GM18861 (cell line): ENCODE measurements at regions not wholly inside any gene's neighbourhood (a gene's known extent, or its start where the extent isn't known, plus 50 kb on each side); places are given as distances from the start of the nearest gene placed in this dataset.

Experiments
- ATAC-seq: cut with Tn5 transposase; IDR thresholded peaks from one replicate; pipeline ENCODE4 v1.9.1; 2021; ENCODE audit not compliant: unreplicated experiment

GRCh38 chr20:52744441-52744840 is 227.7 kb upstream of the TSHZ2 start:
- ATAC-seq: no peak

- no peak for ATAC-seq
Observed at GRCh38 chr20:52738081-52738480, 234.1 kb upstream of the TSHZ2 start.

DNA sequence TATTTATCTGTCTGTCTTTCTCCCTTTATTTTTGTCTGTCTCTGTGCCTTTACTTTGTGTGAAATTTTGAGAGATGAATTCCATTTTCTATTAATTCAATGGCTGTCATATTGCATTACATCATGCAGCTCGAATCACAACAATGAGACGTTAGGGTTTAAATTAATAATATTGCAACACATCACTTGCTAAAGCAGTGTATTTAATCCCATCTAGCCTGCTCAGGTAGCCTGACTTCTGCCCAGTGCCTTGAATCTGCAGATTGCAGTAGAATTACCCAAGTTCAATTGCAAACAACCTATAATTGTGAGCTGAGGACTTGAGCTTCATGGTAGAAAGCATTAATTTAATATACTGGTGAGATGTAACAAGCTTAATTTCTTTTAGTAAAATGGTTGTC is 235.7 kb upstream of the TSHZ2 start:
- no peak for ATAC-seq

GRCh38 chr20:52731093-52731492 is 241.1 kb upstream of the TSHZ2 start:
- no peak for ATAC-seq

GRCh38 chr20:52727740-52728456 is 244.3 kb upstream of the TSHZ2 start:
- ATAC-seq: no peak

GRCh38 chr20:52724541-52724940 is 247.6 kb upstream of the TSHZ2 start:
- no peak for ATAC-seq

DNA sequence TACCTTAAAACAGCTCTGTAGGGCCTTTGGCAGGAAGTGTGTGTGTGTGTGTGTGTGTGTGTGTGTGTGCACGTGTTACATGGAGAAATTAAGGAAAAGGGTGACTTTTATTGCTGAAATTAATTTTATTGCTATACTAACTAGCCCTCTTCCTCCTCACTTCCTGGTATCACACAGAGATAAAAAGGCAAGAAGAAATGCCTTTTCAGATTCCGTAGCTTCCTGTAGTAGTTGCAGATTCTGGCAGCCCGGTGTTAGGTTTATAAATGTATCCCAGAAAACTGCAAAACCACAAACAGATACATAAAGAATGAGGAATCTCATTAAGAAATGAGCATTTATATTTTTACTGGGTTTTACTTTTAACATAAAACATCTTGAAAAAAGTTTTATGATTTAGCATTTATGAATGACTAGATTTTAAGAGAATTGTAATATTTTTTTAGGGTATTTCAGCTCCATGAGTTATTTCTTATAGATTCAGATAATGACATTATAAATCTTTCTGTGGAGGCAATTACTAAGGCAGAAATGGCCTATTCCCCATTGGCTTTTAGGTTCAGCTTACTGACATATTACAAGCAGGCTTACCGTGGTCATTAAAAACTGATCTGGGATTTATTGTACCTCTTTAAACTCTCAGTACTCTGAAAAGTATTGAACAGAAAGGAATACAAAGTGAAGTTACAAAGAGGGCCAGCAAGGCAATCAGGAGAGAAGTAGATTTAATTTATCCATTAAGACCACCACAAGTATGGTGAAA is 249.1 kb upstream of the TSHZ2 start:
- ATAC-seq: no peak

DNA sequence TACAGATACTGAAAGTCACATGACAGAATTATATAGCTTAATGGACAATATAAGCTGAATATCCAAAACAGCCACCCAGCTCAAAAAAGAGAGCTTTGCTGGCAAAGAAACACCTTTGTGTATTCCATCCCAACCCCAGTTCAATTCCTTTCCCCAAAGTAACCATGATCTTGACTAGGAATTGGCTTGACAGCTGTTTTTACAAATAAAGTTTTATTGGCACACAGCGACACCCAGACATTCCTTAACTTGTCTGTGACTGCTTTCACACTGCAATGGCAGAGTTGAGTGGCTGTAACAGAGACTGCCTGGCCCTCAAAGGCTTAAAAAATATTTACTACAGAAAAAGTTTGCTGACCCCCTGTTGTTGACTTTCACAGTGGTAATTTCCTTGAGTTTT is 264.0 kb upstream of the TSHZ2 start:
- no peak for ATAC-seq

GRCh38 chr20:52704553-52704952 is 267.6 kb upstream of the TSHZ2 start:
- no peak for ATAC-seq

GRCh38 chr20:52688345-52688744 is 283.8 kb upstream of the TSHZ2 start:
- no peak for ATAC-seq

DNA sequence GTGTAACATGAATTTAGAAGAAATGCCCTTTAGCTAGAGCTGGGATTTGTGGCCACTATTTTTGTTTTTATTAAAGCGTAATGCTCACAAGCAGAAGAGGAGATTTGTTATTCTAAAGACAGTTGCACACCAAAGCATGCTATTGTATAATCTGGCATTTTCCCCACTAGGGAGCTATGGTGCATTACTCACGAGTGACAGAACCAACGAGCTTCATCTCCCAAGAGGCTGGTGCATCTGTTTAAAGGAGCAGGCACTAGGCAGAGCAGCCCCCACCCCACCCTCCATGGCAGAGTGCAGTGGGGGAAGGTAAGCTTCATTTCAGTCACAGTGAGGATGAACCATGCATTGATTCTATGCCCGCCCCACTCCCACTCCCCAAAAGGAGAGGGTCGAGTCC is 287.3 kb upstream of the TSHZ2 start:
- no peak for ATAC-seq

DNA sequence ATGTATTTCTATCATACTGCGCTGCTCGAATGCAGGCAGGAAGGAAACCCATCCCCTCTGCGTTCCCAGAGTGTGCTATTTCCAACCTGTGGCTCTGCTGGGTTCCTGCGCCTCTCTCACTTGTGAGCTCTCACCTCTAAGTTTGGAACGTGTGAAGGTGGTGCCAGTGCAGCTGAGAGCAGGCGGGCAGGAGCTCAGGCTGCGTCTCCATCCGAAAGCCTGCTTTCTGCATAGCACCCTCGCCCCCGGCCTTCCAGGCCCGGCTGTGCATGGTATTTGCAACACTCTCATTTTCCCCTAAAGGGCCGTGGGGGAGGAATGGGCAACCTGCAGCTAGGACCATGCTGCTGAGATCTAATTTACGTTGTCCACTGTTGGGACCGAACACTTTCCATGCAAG is 288.0 kb upstream of the TSHZ2 start:
- ATAC-seq: no peak

GRCh38 chr20:52683761-52684160 is 288.4 kb upstream of the TSHZ2 start:
- ATAC-seq: no peak

DNA sequence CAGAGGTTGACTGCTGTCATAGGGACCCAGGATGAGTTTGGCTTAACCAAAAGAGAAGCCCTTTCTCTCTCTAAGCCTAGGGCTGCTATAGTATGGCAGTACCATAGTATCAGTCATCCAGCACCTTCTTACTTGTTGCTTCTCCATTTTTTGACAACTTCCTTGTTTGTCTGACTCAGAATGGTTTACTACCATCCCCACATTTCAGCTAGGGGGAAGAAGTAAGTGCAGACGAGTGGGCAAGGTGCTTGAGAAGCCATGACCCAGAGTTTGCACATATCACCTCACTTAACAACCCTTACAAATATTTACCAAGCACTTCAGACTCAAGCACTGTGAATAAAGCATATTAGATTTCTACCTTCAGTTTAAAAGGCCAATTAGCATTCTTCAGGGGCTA is 289.9 kb upstream of the TSHZ2 start:
- no peak for ATAC-seq

DNA sequence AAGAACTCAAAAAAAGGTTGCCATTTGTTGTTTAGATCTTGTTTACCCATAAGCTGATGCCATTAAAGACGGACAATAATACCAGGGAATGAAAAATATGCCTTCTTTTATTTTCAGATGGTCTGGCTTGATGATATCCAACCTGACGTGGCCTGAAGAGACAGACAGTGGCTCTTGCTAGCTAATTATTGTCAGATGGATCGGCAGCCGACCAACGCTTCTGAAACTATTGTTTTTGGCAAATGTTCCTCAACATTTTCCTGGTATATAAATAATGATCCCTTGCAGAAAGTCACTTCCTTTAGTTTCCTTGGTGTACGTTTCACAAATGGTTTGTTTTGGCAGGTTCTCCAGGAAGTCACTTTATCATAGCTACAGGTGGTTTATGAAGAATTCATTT is 290.9 kb upstream of the TSHZ2 start:
- no peak for ATAC-seq

DNA sequence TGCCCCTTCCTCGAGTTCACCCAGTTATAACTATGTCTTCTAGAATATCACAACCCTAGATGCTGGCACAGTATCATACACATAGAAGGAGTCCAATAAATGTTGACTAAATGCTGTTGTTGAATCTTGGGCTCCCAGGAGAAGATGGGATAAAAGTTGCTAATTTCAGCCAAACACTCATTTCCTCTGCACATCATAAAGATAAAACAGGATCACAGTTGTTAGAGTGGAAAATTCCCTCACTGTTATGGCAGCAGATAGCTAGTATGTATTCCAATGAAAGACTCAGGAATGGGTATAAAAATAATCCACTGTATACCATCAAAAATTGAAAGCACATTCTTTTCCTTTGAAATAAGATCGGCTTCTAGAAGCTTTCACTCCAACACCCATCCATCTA is 294.9 kb upstream of the TSHZ2 start:
- ATAC-seq: no peak

GRCh38 chr20:52676283-52676995 is 295.7 kb upstream of the TSHZ2 start:
- no peak for ATAC-seq

DNA sequence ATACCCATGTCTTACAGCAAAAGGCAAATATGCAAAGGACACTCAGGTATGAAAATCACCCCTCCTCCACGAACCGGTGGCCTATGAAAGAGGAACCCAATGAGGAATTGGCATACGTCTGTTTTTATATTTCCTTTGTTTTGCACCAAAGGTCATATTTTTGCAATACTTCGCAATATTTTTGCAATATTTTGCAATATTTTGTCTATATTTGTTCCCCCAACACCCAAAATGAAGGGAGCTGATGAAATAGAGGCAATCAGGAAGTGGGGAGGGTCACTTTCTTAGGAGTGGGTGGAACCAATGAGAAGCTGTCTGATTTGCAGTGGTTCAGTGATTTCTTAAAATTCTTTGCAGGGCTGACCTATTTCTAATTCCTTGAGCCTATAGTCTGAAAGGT is 296.8 kb upstream of the TSHZ2 start:
- ATAC-seq: no peak

DNA sequence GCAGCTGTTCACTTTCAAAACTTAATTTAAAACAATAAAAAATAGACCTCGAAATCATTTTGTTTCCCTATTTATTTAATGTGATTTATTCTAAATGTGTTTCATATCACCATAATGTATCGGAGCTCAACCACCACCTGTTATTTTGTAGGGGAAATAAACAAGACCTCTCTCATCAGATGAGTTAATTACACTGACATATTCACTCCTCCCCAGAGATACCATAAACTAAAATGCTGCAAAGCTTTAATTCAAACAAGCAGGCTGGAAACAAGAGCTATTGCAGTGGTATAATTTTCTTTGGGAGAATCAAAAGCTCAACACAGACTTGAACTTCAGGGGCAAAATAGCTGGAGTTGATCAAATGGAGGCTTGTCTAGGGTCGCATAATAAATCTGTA is 303.5 kb upstream of the TSHZ2 start:
- no peak for ATAC-seq

DNA sequence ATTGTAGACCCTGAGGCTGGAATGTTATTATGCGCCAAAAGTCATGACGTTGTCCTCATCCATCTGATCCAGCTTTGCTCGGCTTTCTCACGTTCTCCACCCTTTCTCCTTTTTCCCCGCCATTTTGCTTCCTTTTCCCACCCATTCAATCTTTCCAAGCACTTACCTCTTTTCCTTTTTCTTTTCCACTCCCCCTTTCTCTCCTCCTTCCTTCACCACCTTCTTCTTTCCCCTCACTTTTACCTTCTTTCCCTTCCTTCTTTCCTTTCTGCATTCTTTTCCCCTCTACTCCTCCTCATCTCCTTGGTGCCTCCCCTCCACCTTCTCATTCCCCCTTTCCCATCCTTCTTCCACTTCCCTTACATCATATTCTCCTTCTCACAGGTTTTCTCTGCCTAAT is 304.8 kb upstream of the TSHZ2 start:
- no peak for ATAC-seq

- no peak for ATAC-seq
Observed at GRCh38 chr20:52665441-52665840, 306.7 kb upstream of the TSHZ2 start.

GRCh38 chr20:52655395-52655794 is 316.8 kb upstream of the TSHZ2 start:
- ATAC-seq: no peak
